Esophagus muscularis mucosa (tissue), 4 donors: ENCODE measurements at regions not wholly inside any gene's neighbourhood (a gene's known extent, or its start where the extent isn't known, plus 50 kb on each side); places are given as distances from the start of the nearest gene placed in this dataset.

ENCODE experiments used
- DNase-seq: peaks from one replicate; pipeline ENCODE4 v3.0.0-alpha.2; 2017; ENCODE audit errors: extremely low spot score
- H3K27ac ChIP-seq, 4 donors: fragments of 200-600 bp; sonication (generic); replicated peaks in 1 of 4; 1 replicate in 3 of 4; 2 replicates in 1 of 4; pipeline ENCODE4 v1.5.1; 2016 to 2019; ENCODE audit warnings: mild to moderate bottlenecking in 1 of 4
- H3K27me3 ChIP-seq, 4 donors: fragments of 200-600 bp; sonication (generic); one replicate each; pipeline versions ENCODE4 v1.5.1 to v1.6.0; 2016 to 2019
- H3K36me3 ChIP-seq, 4 donors: fragments of 200-600 bp; sonication (generic); one replicate each; pipeline ENCODE4 v1.5.1; 2016 to 2019
- H3K4me1 ChIP-seq, 4 donors: fragments of 200-600 bp; sonication (generic); one replicate each; pipeline ENCODE4 v1.5.1; 2016 to 2019
- H3K4me3 ChIP-seq, 4 donors: fragments of 200-600 bp; sonication (generic); 1 replicate in 2 of 4; 2 replicates in 2 of 4; pipeline ENCODE4 v1.5.1; 2016 to 2019; ENCODE audit warnings: mild to moderate bottlenecking in 4 of 4, moderate library complexity in 1 of 4
- H3K9me3 ChIP-seq, 4 donors: fragments of 200-600 bp; sonication (generic); 1 replicate in 3 of 4; 2 replicates in 1 of 4; pipeline ENCODE4 v1.5.1; 2016 to 2019
- EP300 ChIP-seq: sonication (generic); formaldehyde crosslinking; IDR thresholded peaks from one replicate; pipeline ENCODE4 v1.6.1; 2017; ENCODE audit warnings: antibody characterized with exemption
- POLR2A ChIP-seq: fragments of 450-650 bp; IDR thresholded peaks from one replicate; pipeline ENCODE4 v1.6.1; 2017; ENCODE audit warnings: antibody characterized with exemption, moderate library complexity, mild to moderate bottlenecking, low read depth
- POLR2AphosphoS5 ChIP-seq, 2 donors: sonication (generic); formaldehyde crosslinking; IDR thresholded peaks; one replicate each; pipeline ENCODE4 v1.6.1; 2017; ENCODE audit warnings: antibody characterized with exemption in 2 of 2
- WGBS: methylation state at CpG from one replicate; pipeline ENCODE4 v1.1.5; 2018; 5-methylcytosine and 5-hydroxymethylcytosine counted together
- intact Hi-C: fragments of 100-400 bp; cut with DNase I; formaldehyde crosslinking; loops from one replicate; pipeline ENCODE4 v1.15.1; 2023
- TF ChIP-seq, protein P1 (sequence below), 3 experiments: fragments of 200-600 bp in 2 of 3; fragments of 450-650 bp in 1 of 3; sonication (generic) in 2 of 3; IDR thresholded peaks; one replicate each; pipeline ENCODE4 v1.5.1; 2017 to 2019; ENCODE audit warnings: antibody characterized with exemption in 3 of 3, mild to moderate bottlenecking in 2 of 3, moderate library complexity in 1 of 3

DNA sequence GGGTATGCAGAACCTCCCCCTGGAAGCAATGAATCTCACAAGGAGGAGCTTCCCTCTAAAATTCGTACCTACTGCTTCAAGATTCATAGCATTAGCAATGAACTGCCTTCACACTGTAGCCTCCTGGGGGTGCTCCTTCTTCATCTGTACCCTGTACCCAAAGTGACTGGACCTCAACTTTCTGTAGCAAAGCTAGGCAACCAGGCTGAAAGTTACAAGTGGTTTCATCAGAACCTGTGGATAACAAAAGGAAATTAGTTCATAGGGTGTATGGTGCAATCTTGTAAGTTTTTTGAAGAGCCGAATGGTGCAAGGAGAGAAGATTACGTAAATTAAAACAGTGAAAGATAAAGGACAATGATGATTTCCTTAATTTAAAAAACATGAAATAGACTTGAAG is 1541.7 kb upstream of the FLRT2 start:
- no peak for TF ChIP-seq POLR2A
- TF ChIP-seq, protein P1, sequence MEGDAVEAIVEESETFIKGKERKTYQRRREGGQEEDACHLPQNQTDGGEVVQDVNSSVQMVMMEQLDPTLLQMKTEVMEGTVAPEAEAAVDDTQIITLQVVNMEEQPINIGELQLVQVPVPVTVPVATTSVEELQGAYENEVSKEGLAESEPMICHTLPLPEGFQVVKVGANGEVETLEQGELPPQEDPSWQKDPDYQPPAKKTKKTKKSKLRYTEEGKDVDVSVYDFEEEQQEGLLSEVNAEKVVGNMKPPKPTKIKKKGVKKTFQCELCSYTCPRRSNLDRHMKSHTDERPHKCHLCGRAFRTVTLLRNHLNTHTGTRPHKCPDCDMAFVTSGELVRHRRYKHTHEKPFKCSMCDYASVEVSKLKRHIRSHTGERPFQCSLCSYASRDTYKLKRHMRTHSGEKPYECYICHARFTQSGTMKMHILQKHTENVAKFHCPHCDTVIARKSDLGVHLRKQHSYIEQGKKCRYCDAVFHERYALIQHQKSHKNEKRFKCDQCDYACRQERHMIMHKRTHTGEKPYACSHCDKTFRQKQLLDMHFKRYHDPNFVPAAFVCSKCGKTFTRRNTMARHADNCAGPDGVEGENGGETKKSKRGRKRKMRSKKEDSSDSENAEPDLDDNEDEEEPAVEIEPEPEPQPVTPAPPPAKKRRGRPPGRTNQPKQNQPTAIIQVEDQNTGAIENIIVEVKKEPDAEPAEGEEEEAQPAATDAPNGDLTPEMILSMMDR (IDR thresholded peaks at IDR 0.05) = no peak
- TF ChIP-seq POLR2AphosphoS5 (IDR thresholded peaks at IDR 0.05) = no peak
- TF ChIP-seq EP300 = no peak
- no peak overlapping the region for H3K27ac ChIP-seq

GRCh38 chr14:83991666-83992065 is 1538.3 kb upstream of the FLRT2 start:
- intact Hi-C loops = no loop called here

More for the DNA sequence above, 1541.7 kb upstream of the FLRT2 start:
- DNase-seq = no peak
- no peaks in the 10 kb centered on the region for H3K4me1 ChIP-seq
- H3K9me3 ChIP-seq = no peaks in the 10 kb centered on the region
- H3K27me3 ChIP-seq = no peaks in the 10 kb centered on the region
- WGBS = 77% methylated on average over 3 of the region's 3 CpGs
- no peaks in the 10 kb centered on the region for H3K36me3 ChIP-seq
- no peak overlapping the region for H3K4me3 ChIP-seq
- intact Hi-C loops = no loop called here

GRCh38 chr14:83992857-83993256 is 1537.1 kb upstream of the FLRT2 start:
- TF ChIP-seq POLR2A (no peak), POLR2AphosphoS5 (IDR thresholded peaks at IDR 0.05) (no peak), EP300 (no peak)
- TF ChIP-seq, protein P1 (IDR thresholded peaks at IDR 0.05) = no peak
- no peaks in the 10 kb centered on the region for H3K4me1 ChIP-seq
- no peak for DNase-seq
- no peaks in the 10 kb centered on the region for H3K9me3 ChIP-seq
- WGBS = 92% methylated on average over 3 of the region's 3 CpGs
- no peaks in the 10 kb centered on the region for H3K27me3 ChIP-seq
- no peak overlapping the region for H3K4me3 ChIP-seq
- no peak overlapping the region for H3K27ac ChIP-seq
- intact Hi-C loops = no loop called here
- no peaks in the 10 kb centered on the region for H3K36me3 ChIP-seq

More at GRCh38 chr14:83991666-83992065, 1538.3 kb upstream of the FLRT2 start:
- Histone ChIP-seq H3K27ac (no peak overlapping the region), H3K27me3 (no peaks in the 10 kb centered on the region), H3K9me3 (no peaks in the 10 kb centered on the region), H3K4me1 (no peaks in the 10 kb centered on the region), H3K4me3 (no peak overlapping the region), H3K36me3 (no peaks in the 10 kb centered on the region)
- DNase-seq = no peak
- TF ChIP-seq, protein P1 (IDR thresholded peaks at IDR 0.05) = no peak
- no peak for TF ChIP-seq EP300
- no peak for TF ChIP-seq POLR2AphosphoS5 (IDR thresholded peaks at IDR 0.05)
- no peak for TF ChIP-seq POLR2A
- WGBS = 85% methylated on average over 3 of the region's 3 CpGs

DNA sequence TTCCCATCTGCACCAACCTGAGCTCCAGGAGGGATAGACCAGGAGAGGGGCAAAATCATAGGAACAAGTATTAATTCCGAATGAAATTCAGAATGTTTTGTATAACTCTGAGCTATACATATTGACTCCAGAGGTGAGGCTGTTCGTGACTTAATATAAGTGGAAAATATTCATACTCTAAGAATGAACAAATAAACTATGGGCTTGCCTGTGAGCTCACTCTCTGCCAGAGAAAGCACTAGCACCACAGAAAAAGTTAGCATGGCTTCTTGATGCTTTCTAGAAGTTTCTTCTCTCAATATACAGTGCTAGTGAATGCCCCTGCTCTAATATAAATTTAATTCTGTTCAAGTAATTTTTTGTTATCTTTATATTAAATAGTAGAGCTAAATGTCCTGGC is 1536.4 kb upstream of the FLRT2 start:
- WGBS = 69% methylated on average over 2 of the region's 2 CpGs
- intact Hi-C loops = no loop called here
- Histone ChIP-seq H3K27ac (no peak overlapping the region), H3K4me3 (no peak overlapping the region), H3K9me3 (no peaks in the 10 kb centered on the region), H3K36me3 (no peaks in the 10 kb centered on the region), H3K4me1 (no peaks in the 10 kb centered on the region), H3K27me3 (no peaks in the 10 kb centered on the region)
- no peak for TF ChIP-seq POLR2A
- TF ChIP-seq, protein P1 (IDR thresholded peaks at IDR 0.05) = no peak
- no peak for DNase-seq

GRCh38 chr14:83994020-83994419 is 1535.9 kb upstream of the FLRT2 start:
- no peak overlapping the region for H3K4me3 ChIP-seq
- no peak for TF ChIP-seq POLR2A
- TF ChIP-seq EP300 = no peak
- TF ChIP-seq POLR2AphosphoS5 (IDR thresholded peaks at IDR 0.05) = no peak
- TF ChIP-seq, protein P1 (IDR thresholded peaks at IDR 0.05) = no peak
- H3K9me3 ChIP-seq = no peaks in the 10 kb centered on the region
- no peaks in the 10 kb centered on the region for H3K27me3 ChIP-seq
- H3K36me3 ChIP-seq = no peaks in the 10 kb centered on the region
- H3K27ac ChIP-seq = no peak overlapping the region
- no peaks in the 10 kb centered on the region for H3K4me1 ChIP-seq
- WGBS = 93% methylated on average over 2 of the region's 2 CpGs
- intact Hi-C loops = no loop called here
- no peak for DNase-seq
